ENCODE measurements at regions not wholly inside any gene's neighbourhood (a gene's known extent, or its start where the extent isn't known, plus 50 kb on each side); places are given as distances from the start of the nearest gene placed in this dataset.

DNA sequence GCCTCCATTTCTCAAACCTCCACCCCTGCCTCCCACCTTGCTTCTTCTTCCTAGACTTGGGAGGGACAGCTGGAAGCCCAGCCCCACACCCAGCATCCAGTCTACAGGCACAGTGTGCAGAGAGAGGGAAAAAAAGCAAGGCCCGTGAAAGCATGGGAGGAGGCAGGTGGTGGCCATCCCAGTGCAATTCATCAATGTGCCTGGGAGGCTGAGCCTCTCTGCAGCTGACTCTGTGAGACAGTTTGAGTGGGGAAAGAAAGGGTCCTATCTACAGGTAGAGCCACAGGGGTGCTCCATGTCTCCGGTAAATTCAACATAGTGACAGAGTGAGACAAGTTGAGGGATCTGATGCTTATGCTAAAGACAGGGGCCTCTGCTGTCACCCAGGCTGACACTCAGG, 340.6 kb downstream of the DYSF start:
- no peak for TF ChIP-seq SRF (IDR thresholded peaks at IDR 0.05; ENCODE audit: low read depth, low read length)
- TF ChIP-seq EGR1 (IDR thresholded peaks at IDR 0.05; ENCODE audit: borderline replicate concordance, low read depth, low read length): no peak
- no peak for TF ChIP-seq YY1 (IDR thresholded peaks at IDR 0.05; ENCODE audit: low read depth, low read length)
- no peak for TF ChIP-seq POLR2A (IDR thresholded peaks at IDR 0.05; ENCODE audit: control extremely low read depth in 1 of 2, low read depth in 2 of 2, low read length in 2 of 2)
- TF ChIP-seq, protein P1, sequence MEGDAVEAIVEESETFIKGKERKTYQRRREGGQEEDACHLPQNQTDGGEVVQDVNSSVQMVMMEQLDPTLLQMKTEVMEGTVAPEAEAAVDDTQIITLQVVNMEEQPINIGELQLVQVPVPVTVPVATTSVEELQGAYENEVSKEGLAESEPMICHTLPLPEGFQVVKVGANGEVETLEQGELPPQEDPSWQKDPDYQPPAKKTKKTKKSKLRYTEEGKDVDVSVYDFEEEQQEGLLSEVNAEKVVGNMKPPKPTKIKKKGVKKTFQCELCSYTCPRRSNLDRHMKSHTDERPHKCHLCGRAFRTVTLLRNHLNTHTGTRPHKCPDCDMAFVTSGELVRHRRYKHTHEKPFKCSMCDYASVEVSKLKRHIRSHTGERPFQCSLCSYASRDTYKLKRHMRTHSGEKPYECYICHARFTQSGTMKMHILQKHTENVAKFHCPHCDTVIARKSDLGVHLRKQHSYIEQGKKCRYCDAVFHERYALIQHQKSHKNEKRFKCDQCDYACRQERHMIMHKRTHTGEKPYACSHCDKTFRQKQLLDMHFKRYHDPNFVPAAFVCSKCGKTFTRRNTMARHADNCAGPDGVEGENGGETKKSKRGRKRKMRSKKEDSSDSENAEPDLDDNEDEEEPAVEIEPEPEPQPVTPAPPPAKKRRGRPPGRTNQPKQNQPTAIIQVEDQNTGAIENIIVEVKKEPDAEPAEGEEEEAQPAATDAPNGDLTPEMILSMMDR (IDR thresholded peaks at IDR 0.05; ENCODE audit: control extremely low read depth in 1 of 3, insufficient read depth in 1 of 3, low read depth in 1 of 3, low read length in 3 of 3): no peak
- TF ChIP-seq RFX5 (IDR thresholded peaks at IDR 0.05; ENCODE audit: borderline replicate concordance, low read depth, low read length): no peak
- TF ChIP-seq, protein P2, sequence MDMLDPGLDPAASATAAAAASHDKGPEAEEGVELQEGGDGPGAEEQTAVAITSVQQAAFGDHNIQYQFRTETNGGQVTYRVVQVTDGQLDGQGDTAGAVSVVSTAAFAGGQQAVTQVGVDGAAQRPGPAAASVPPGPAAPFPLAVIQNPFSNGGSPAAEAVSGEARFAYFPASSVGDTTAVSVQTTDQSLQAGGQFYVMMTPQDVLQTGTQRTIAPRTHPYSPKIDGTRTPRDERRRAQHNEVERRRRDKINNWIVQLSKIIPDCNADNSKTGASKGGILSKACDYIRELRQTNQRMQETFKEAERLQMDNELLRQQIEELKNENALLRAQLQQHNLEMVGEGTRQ (IDR thresholded peaks at IDR 0.05; ENCODE audit: low read length): no peak
- no peak for TF ChIP-seq EP300 (IDR thresholded peaks at IDR 0.05; ENCODE audit: borderline replicate concordance in 1 of 2, low read depth in 2 of 2, low read length in 2 of 2)
- no peak for TF ChIP-seq RAD21 (IDR thresholded peaks at IDR 0.05 in 1 of 2, conservative IDR thresholded peaks at IDR 0.05 in 1 of 2; ENCODE audit: low read depth in 2 of 2, low read length in 2 of 2)
